OCI-LY7 (cell line): ENCODE measurements at regions not wholly inside any gene's neighbourhood (a gene's known extent, or its start where the extent isn't known, plus 50 kb on each side); places are given as distances from the start of the nearest gene placed in this dataset.

ENCODE experiments used
- CTCF ChIP-seq: fragments of 200-600 bp; sonication (generic); conservative IDR thresholded peaks from 2 replicates; pipeline ENCODE4 v1.5.1; 2014; ENCODE audit warnings: mild to moderate bottlenecking, antibody characterized with exemption, low read length, moderate library complexity, mixed read lengths
- EZH2phosphoT487 ChIP-seq: fragments of 200-600 bp; sonication (generic); IDR thresholded peaks from 2 replicates; pipeline ENCODE4 v1.6.1; 2018; ENCODE audit warnings: low read depth, borderline replicate concordance, mild to moderate bottlenecking, mixed run types, antibody characterized with exemption, low read length, moderate library complexity, mixed read lengths

- TF ChIP-seq CTCF (no peak), EZH2phosphoT487 (no peak)
These were observed 256.7 kb upstream of the RBBP8 start for GRCh38 chr18:22676423-22676822.
